ENCODE measurements at regions not wholly inside any gene's neighbourhood (a gene's known extent, or its start where the extent isn't known, plus 50 kb on each side); places are given as distances from the start of the nearest gene placed in this dataset.

DNA sequence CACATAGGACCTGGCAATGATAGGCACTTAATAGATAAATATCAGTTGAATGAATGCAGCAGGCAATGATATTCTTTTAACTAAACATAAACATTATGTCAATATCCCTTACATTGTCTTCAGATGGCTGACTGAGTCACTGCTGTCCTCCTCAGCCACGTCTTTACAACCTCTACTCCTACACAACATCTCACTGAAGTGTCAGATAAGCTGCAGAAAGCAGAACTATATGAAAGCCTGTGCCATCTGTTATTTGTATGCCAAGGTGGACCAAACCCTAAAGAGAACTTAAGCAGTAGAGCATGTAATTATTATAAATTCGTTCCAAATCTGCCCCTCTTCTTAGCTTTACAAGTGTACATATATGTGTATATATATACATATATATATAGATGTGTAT is 271.2 kb downstream of the RASEF start (continued):
- TF ChIP-seq PCBP1 (IDR thresholded peaks at IDR 0.05; ENCODE audit: low read depth, low read length, poor library complexity, severe bottlenecking) (no peak), ZNF263 (CRISPR knock-in tag; IDR thresholded peaks at IDR 0.05; ENCODE audit: borderline replicate concordance) (no peak), ARID1B (IDR thresholded peaks at IDR 0.05) (no peak), MAFK (IDR thresholded peaks at IDR 0.05; ENCODE audit: low read length) (no peak)
- TF ChIP-seq, protein P1, sequence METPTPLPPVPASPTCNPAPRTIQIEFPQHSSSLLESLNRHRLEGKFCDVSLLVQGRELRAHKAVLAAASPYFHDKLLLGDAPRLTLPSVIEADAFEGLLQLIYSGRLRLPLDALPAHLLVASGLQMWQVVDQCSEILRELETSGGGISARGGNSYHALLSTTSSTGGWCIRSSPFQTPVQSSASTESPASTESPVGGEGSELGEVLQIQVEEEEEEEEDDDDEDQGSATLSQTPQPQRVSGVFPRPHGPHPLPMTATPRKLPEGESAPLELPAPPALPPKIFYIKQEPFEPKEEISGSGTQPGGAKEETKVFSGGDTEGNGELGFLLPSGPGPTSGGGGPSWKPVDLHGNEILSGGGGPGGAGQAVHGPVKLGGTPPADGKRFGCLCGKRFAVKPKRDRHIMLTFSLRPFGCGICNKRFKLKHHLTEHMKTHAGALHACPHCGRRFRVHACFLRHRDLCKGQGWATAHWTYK (CRISPR knock-in tag; IDR thresholded peaks at IDR 0.05), result no peak

DNA sequence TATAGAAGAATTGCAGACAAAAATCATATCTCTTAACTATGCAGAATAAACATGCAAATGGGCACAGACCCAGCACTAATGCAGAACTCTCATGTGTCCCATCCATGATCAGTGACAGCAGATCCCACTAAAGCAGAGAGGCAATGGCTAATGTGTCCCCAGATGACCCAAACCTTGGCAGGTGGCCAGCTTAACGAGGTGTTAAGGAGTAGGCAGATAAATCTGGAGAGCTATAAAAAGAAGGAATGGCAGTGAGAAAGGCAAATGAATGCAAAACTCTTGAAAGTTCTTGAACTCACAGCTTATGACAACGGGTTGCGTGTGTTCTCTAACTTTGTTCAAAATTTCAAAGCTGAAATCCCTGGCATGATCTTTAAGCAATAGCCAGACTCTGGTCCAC is 265.4 kb downstream of the RASEF start:
- 0% methylated on average over 1 of the region's 3 CpGs for WGBS (ENCODE audit: insufficient coverage, low coverage, missing lambda C conversion rate)
- no peaks in the 10 kb centered on the region for H3K27me3 ChIP-seq (ENCODE audit: control insufficient read depth in 2 of 2, insufficient read depth in 2 of 2, low read length in 2 of 2)
- DNase-seq (ENCODE audit: extremely low read depth in 1 of 4, low spot score in 3 of 4) (peak in 1 of 4 experiments; percentile 0), FAIRE-seq (no peak), ATAC-seq (no peak)
- no peak overlapping the region for H3K9ac ChIP-seq (ENCODE audit: insufficient read depth in 1 of 2, low read depth in 2 of 2, low read length in 2 of 2)
- H3K4me1 ChIP-seq (replicated peaks in 1 of 2; ENCODE audit: control insufficient read depth in 2 of 2, insufficient read depth in 2 of 2, low read length in 2 of 2), result no peaks in the 10 kb centered on the region
- CTCF ChIA-PET (ENCODE audit: low intra/inter-chr PET ratio), result no interaction called here
- no peak overlapping the region for H3K4me2 ChIP-seq (ENCODE audit: insufficient read depth, low read length)
- no TSS peak for BruUV-seq (replicated peaks)
- in situ Hi-C loops (cut with MboI) (no loop called here), intact Hi-C loops (cut with micrococcal nuclease) (no loop called here)
- H4K20me1 ChIP-seq (replicated peaks; ENCODE audit: control insufficient read depth, insufficient read depth, low read length), result no peaks in the 10 kb centered on the region
- H3K27ac ChIP-seq (ENCODE audit: extremely low read depth, low read depth, low read length), result no peak overlapping the region
- no peaks in the 10 kb centered on the region for H3K9me3 ChIP-seq (replicated peaks; ENCODE audit: control insufficient read depth, insufficient read depth, low read depth, low read length)
- H3K79me2 ChIP-seq (ENCODE audit: control insufficient read depth, insufficient read depth, low read length), result no peaks in the 10 kb centered on the region
- no peak overlapping the region for H3K4me3 ChIP-seq
- H3K9me1 ChIP-seq (ENCODE audit: control insufficient read depth, insufficient read depth, low read length), result no peaks in the 10 kb centered on the region
- no peak overlapping the region for H2AFZ ChIP-seq (ENCODE audit: low read depth, low read length)
- TF ChIP-seq, protein P2, sequence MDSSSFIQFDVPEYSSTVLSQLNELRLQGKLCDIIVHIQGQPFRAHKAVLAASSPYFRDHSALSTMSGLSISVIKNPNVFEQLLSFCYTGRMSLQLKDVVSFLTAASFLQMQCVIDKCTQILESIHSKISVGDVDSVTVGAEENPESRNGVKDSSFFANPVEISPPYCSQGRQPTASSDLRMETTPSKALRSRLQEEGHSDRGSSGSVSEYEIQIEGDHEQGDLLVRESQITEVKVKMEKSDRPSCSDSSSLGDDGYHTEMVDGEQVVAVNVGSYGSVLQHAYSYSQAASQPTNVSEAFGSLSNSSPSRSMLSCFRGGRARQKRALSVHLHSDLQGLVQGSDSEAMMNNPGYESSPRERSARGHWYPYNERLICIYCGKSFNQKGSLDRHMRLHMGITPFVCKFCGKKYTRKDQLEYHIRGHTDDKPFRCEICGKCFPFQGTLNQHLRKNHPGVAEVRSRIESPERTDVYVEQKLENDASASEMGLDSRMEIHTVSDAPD (CRISPR knock-in tag; IDR thresholded peaks at IDR 0.05), result no peak
- no peak for TF ChIP-seq KDM1A (IDR thresholded peaks at IDR 0.05)
- TF ChIP-seq ZNF668 (CRISPR knock-in tag; IDR thresholded peaks at IDR 0.05), result no peak
- peak; percentile 9; the same call in 1 of the 2 replicates for TF ChIP-seq NFIC (IDR thresholded peaks at IDR 0.05)
- no peak for TF ChIP-seq U2AF2 (optimal IDR thresholded peaks at IDR 0.05; ENCODE audit: low read depth, low read length)
- TF ChIP-seq MED1 (CRISPR knock-in tag; IDR thresholded peaks at IDR 0.05; ENCODE audit: borderline replicate concordance), result no peak
- no peak for TF ChIP-seq TRIM28 (IDR thresholded peaks at IDR 0.05)
- no peak for TF ChIP-seq XRCC3 (IDR thresholded peaks at IDR 0.05)
- TF ChIP-seq DMBX1 (CRISPR knock-in tag; IDR thresholded peaks at IDR 0.05; ENCODE audit: borderline replicate concordance), result no peak
- POLR2A ChIA-PET, result no interaction called here
- no peaks in the 10 kb centered on the region for H3K36me3 ChIP-seq (ENCODE audit: control insufficient read depth, insufficient read depth, low read length)

Data from K562 (cell line).